NCI-H2227 (cell line): ENCODE measurements at regions not wholly inside any gene's neighbourhood (a gene's known extent, or its start where the extent isn't known, plus 50 kb on each side); places are given as distances from the start of the nearest gene placed in this dataset.
"Not testable (repeated sequence)": the region's sequence is repeated elsewhere in the genome, so short reads cannot be mapped to it uniquely, and the experiment has no call there.

Source experiments
- DNase-seq: peaks from one replicate; lab custom pipeline; 2025; ENCODE audit not compliant: unreplicated experiment; lab: John Stamatoyannopoulos, UW

GRCh38 chr1:111063595-111063994 lies 76.3 kb downstream of the DRAM2 start:
- DNase-seq: no peak

- DNase-seq: no peak
These were observed 77.3 kb downstream of the DRAM2 start for GRCh38 chr1:111062624-111063023.

- no peak for DNase-seq
These were observed 77.8 kb downstream of the DRAM2 start for GRCh38 chr1:111062081-111062480.

GRCh38 chr1:111054656-111055055 lies 85.2 kb downstream of the DRAM2 start:
- DNase-seq: no peak

GRCh38 chr1:111052246-111052645 lies 87.6 kb downstream of the DRAM2 start:
- DNase-seq: no peak

GRCh38 chr1:111048253-111048652 lies 84.5 kb upstream of the LRIF1 start:
- DNase-seq: not testable (repeated sequence)

- DNase-seq: no peak
These were observed 81.5 kb upstream of the LRIF1 start for GRCh38 chr1:111045033-111045722.

- peak; percentile 67 for DNase-seq
These were observed 68.7 kb upstream of the LRIF1 start for GRCh38 chr1:111032295-111032897.

- DNase-seq: peak; percentile 60
These were observed 66.9 kb upstream of the LRIF1 start for GRCh38 chr1:111030590-111030989.

GRCh38 chr1:111025109-111025508 lies 61.4 kb upstream of the LRIF1 start:
- no peak for DNase-seq

- no peak for DNase-seq
These were observed 51.5 kb upstream of the LRIF1 start for GRCh38 chr1:111015222-111015621.
